GM21737 (cell line): ENCODE measurements at regions not wholly inside any gene's neighbourhood (a gene's known extent, or its start where the extent isn't known, plus 50 kb on each side); places are given as distances from the start of the nearest gene placed in this dataset.
"Not testable (repeated sequence)": the region's sequence is repeated elsewhere in the genome, so short reads cannot be mapped to it uniquely, and the experiment has no call there.

Experiments used
- ATAC-seq: cut with Tn5 transposase; IDR thresholded peaks from one replicate; pipeline ENCODE4 v1.9.1; 2021; ENCODE audit warnings: mild to moderate bottlenecking, moderate library complexity; ENCODE audit not compliant: unreplicated experiment

DNA sequence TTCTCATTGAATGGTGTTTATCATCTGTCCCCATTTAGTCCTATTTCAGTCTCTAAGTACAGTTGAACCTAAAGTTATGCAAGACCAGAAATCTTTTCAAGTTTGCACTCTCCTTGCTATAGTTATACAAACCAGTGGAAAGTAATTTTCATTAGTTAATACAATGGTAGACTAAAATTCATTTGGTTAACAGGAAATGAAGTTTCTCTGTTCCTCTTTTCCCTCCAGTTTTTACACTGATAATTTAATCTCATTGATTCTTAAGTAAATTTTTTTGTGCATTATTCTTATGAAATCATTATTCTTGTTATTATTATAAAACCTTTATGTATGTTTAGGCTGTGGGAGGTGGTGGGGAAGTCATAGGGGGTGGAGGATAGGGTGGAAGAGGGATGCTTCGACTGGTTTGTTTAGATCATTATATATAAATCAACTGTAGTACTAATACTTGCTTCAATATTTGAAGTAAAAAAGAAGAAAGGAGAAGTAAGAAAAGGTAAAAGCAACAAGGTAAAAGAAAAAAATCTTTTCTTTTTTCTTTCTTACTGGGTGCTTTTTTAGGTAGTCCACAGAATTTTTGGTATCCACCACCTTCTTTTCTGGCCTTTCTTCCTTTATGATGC, 104.1 kb downstream of the GPR85 start:
- ATAC-seq: peak; percentile 73

- ATAC-seq: peak; percentile 29
Measured at GRCh38 chr7:112981966-112982365, 104.7 kb downstream of the GPR85 start.

DNA sequence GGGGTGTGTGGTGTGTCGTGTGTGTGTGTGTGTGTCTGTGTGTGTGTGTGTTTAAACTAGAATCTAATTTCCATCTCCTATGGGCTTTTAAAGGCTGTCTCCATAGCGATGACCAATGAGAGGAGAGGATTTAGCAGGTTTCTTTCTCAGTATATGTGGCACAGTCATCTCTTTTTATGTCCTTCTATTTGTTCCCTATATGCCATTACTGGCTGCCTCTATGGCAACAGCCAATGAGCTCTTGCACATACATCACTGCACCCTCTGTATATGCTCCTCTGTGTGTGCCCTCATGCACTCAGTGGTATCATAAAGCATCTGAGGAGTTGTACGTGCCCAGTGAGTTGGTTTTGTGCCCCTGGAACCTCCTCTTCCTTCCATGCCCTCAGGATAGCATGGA, 107.6 kb downstream of the GPR85 start:
- ATAC-seq: not testable (repeated sequence)

- not testable (repeated sequence) for ATAC-seq
Measured at GRCh38 chr7:112977244-112977955, 109.2 kb downstream of the GPR85 start.

- ATAC-seq: no peak
Measured at GRCh38 chr7:112970771-112971170, 115.9 kb downstream of the GPR85 start.

DNA sequence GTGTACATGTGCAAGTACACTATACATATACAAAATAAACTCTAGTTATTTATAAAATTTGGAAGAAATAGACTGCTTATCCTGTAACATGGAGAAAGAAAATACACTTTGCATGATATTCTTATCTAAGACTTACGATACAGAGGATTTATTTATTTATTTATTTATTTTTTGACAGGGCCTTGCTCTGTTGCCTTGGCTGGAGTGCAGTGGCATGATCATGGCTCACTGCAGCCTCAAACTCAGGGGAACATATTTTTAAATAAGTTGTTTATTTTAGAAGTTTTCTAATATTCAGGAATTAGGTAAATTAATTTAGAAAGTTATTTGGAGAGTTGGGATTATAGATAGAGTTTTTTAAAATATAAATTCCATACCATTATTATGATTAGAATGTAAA, 116.7 kb downstream of the GPR85 start:
- no peak for ATAC-seq

DNA sequence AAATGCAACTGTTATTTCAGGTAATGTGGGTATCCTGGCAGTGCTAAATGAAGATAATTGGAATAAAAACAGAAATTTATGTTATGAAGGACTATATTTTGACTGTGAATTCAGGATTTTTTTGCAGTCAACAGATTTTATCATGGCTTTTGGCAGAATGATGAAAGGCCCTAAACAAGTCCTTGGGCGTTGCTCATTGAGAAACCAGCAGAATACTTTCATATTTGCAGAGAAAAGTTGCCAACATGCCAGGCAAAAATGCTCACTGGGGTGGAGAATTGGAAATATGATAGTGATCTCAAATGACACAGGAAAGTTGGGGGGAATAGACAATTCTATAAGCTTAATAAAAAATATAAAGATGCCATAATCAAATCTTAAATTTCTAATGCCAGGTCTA, 121.1 kb downstream of the GPR85 start:
- ATAC-seq: no peak

- no peak for ATAC-seq
Measured at GRCh38 chr7:112963634-112964033, 123.0 kb downstream of the GPR85 start.

- no peak for ATAC-seq
Measured at GRCh38 chr7:112962815-112963214, 123.8 kb downstream of the GPR85 start.

GRCh38 chr7:112959276-112959675, 127.4 kb downstream of the GPR85 start:
- ATAC-seq: no peak

- no peak for ATAC-seq
Measured at GRCh38 chr7:112958775-112959174, 127.9 kb downstream of the GPR85 start.

DNA sequence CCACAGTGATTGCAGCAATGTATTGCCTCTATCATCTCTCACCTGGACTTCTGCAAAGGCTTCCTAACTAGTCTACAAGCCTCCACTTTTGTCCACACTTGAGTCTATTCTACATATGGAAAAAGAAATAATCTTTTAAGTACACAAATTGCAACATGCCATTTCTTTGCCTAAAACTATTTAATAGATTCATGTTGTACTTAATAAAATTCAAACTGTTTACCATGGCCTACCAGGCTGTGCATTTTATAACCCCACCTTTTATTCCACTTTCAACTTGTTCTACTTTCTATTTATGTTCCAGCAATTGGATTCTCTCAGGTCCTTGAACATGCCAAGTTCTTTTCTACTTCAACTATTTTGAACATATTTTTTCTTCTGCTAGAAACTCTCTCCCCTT, 128.7 kb downstream of the GPR85 start:
- no peak for ATAC-seq

GRCh38 chr7:112953031-112953430, 133.6 kb downstream of the GPR85 start:
- ATAC-seq: not testable (repeated sequence)

- ATAC-seq: no peak
Measured at GRCh38 chr7:112951070-112951469, 135.6 kb downstream of the GPR85 start.

DNA sequence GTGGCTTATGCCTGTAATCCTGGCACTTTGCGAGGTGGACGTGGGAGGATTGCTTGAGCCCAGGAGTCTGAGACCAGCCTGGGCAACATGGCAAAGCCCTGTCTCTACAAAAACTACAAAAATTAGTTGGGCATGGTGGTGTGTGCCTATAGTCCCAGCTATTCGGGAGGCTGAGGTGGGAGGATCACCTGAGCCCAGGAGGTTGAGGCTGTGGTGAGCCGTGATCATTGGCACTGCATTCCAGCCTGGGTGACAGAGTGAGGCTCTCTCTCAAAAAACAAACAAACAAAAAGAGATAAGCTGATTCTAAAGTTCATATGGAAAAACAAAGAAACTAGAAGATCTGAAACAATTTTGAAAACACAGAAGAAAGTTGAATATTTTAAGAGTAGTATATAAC, 136.9 kb downstream of the GPR85 start:
- not testable (repeated sequence) for ATAC-seq

DNA sequence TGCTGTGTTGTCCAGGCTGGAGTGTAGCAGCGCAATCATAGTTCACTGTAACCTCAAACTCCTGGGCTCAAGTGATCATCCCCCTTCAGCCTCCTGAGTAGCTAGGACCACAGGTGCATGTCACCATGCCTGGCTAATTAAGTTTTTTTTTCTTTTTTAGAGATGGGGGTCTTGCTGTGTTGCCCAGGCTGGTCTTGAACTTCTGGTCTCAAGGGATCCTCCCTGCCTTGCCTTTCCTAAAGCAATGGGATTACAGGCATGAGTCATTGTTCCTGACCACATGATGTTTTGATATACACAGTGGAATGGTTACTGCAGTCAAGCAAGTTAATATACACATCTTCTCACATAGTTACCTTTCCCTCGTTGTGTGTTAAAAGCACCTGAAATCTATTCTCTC, 140.3 kb downstream of the GPR85 start:
- no peak for ATAC-seq

DNA sequence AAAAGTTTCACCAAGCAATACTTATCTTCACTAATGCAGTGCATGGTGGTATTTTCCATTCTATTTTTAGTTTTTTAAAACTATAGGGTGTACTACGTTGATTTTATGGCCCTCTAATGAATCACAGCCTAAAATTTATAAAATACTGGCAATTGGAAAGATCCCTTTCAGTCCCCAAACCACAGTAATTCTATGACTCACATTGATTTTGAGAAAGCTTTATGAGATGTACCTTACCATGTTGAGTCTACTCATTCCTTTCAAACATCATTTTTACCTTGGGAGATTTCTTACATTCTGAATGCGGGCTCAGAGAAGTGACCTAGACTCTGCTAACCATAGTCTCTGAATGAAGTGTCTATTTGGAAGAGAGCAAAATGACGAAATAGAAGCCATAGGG, 141.6 kb downstream of the GPR85 start:
- no peak for ATAC-seq

DNA sequence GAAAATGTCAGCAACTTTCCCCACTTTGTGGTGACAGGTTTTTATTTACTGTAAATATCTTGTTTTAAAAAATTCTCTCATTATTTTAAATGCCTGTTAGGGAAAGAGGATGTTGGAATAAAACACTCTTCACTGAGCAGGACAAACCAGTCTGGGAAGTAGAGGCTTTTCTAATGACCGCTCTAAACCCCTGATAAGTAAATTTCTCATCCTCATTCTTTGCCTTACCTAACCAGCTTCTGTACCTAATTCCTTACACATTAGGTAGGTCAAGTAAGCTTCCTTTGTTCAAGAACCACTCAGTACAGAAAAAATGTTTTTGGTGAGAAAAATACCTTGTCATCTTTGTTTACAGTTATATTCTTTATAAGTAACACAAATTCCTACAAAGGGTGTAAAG, 143.6 kb downstream of the GPR85 start:
- no peak for ATAC-seq

GRCh38 chr7:112942125-112942524, 144.5 kb downstream of the GPR85 start:
- not testable (repeated sequence) for ATAC-seq

- peak; percentile 44 for ATAC-seq
Measured at GRCh38 chr7:112940314-112940732, 146.3 kb downstream of the GPR85 start.

DNA sequence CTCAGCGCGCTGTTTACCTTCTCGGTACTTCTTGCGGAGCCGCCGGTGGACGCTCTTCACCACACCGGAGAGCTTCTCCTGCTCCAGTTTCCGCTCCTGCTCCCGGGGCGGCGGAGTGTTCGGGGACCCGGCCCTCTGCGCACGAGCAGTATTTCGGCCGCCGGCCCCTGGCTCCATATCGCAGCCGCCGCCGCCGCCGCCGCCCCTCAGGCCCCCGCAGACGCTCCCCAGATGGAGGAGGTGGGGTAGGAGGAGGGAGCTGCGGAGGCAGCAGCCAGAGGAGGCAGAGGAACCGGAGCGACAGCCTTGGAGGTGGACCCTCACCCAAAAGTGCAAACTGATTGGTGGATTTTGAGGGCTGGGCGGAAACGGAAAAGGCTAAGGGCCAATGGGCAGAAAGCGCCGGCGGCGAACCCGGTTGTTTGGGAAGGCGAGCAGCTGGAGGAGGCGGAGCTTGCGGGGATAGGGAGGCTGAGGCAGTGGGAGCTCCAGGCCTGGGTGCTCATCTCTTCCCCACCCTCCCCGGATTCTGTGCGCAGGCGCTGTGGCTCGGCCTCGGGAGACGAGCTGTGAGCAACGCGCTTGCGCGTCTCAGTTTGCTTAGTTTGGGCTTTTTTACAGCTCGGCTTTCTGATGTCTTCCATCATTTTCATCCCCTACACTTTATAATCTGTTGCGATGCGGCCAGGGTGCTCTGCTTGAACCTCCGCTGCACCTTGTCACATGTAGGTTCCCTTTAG, 146.9 kb downstream of the GPR85 start:
- ATAC-seq: peak; percentile 98
